ENCODE measurements at regions not wholly inside any gene's neighbourhood (a gene's known extent, or its start where the extent isn't known, plus 50 kb on each side); places are given as distances from the start of the nearest gene placed in this dataset.

DNA sequence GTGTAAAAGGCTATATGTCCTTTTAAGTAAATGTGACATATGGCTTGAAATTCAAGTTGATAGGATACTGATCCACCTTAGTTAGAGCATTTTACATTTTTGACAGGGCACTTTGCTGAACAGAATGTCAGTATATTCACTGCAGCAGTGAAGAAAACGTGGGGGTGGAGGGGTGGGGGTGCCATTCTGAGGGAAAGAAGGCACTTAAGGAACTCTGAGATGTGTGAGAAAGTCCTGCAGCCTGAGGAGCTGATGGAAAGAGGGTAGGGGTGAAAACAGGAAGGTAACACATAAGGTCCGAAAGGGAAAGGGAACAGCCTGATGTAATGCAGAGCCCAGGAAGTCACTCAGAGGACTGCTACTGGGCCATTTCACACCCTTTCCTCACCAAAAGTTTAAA lies 265.5 kb upstream of the GRIP1 start:
- H2BK15ac ChIP-seq (ENCODE audit: low read depth, low read length): no peak overlapping the region

More for the DNA sequence above, 265.5 kb upstream of the GRIP1 start:
- H3K9me3 ChIP-seq (ENCODE audit: control insufficient read depth, low read depth, low read length): no peaks in the 10 kb centered on the region
- Mint-ChIP-seq H3K4me3 (no peak overlapping the region), H3K9me3 (no peaks in the 10 kb centered on the region), H3K4me1 (peaks cover 26 to 27% of the 10 kb centered on the region in 2 experiments), H3K27me3 (ENCODE audit: low read depth) (no peaks in the 10 kb centered on the region), H3K36me3 (ENCODE audit: insufficient read depth in 1 of 3, low read depth in 3 of 3) (no peaks in the 10 kb centered on the region), H3K27ac (peak overlapping the region in 1 of 3 experiments; percentile 19; a peak in 4 of 7 replicates)
- no peak overlapping the region for H2BK5ac ChIP-seq (ENCODE audit: insufficient read length, low read length)
- TF ChIP-seq CTCF (conservative IDR thresholded peaks at IDR 0.05): no peak
- no peak overlapping the region for H3K23ac ChIP-seq (ENCODE audit: insufficient read length, low read depth, low read length)
- H3K79me2 ChIP-seq (ENCODE audit: insufficient read depth, low read length): no peaks in the 10 kb centered on the region
- no peak overlapping the region for H3K4me2 ChIP-seq (ENCODE audit: insufficient read depth, insufficient read length, low read length)
- H2BK120ac ChIP-seq (ENCODE audit: low read depth, low read length, poor library complexity, severe bottlenecking): no peak overlapping the region
- H4K91ac ChIP-seq (ENCODE audit: insufficient read length, low read depth, low read length): no peak overlapping the region
- no peak overlapping the region for H4K5ac ChIP-seq (ENCODE audit: insufficient read length, low read depth, low read length)
- no peaks in the 10 kb centered on the region; the same call in 1 of the 2 replicates for H3K4me1 ChIP-seq (ENCODE audit: insufficient read depth, low read length)
- H3K27me3 ChIP-seq (ENCODE audit: insufficient read depth, low read length): no peaks in the 10 kb centered on the region
- H2BK12ac ChIP-seq (ENCODE audit: insufficient read length, low read depth, low read length): no peak overlapping the region
- no peak overlapping the region for H2AFZ ChIP-seq (ENCODE audit: low read length)
- no peak overlapping the region for H4K8ac ChIP-seq (replicated peaks; ENCODE audit: insufficient read length, low read depth, low read length)
- no peak overlapping the region for H3T11ph ChIP-seq (ENCODE audit: low read length)
- H3K18ac ChIP-seq (ENCODE audit: insufficient read length, low read depth, low read length): no peak overlapping the region
- no peaks in the 10 kb centered on the region for H4K20me1 ChIP-seq (ENCODE audit: control insufficient read depth, insufficient read depth, insufficient read length)
- no peak overlapping the region for H3K56ac ChIP-seq (ENCODE audit: insufficient read length, low read depth, low read length)
- no peak overlapping the region for H2AK5ac ChIP-seq (ENCODE audit: insufficient read length, low read length)
- H3K4ac ChIP-seq (ENCODE audit: low read depth, low read length): no peak overlapping the region
- no CpG with 5 or more reads among the region's 2 CpGs for WGBS (ENCODE audit: extremely low coverage, insufficient read length, low lambda C conversion rate)
- H3K79me1 ChIP-seq (ENCODE audit: insufficient read depth, low read depth, low read length, poor library complexity, severe bottlenecking): no peaks in the 10 kb centered on the region
- H3K27ac ChIP-seq (ENCODE audit: insufficient read length, low read depth, low read length): no peak overlapping the region
- no peaks in the 10 kb centered on the region for H3K23me2 ChIP-seq (ENCODE audit: insufficient read length, low read depth, low read length, poor library complexity, severe bottlenecking)
- no peak overlapping the region for H3K9ac ChIP-seq (ENCODE audit: extremely low read depth, insufficient read length, low read length)
- DNase-seq: no peak
- H2BK20ac ChIP-seq (ENCODE audit: low read depth, low read length, poor library complexity, severe bottlenecking): no peak overlapping the region
- H3K14ac ChIP-seq (ENCODE audit: insufficient read depth, low read length): no peak overlapping the region
